PC-9 (cell line): ENCODE measurements at regions not wholly inside any gene's neighbourhood (a gene's known extent, or its start where the extent isn't known, plus 50 kb on each side); places are given as distances from the start of the nearest gene placed in this dataset.

Source experiments
- EZH2 ChIP-seq: fragments of 200-600 bp; sonication (generic); IDR thresholded peaks from 2 replicates; pipeline ENCODE4 v1.8.0; 2017; ENCODE audit warnings: antibody characterized with exemption, low read depth
- TF ChIP-seq, protein P1 (sequence below): fragments of 200-600 bp; sonication (generic); conservative IDR thresholded peaks from 2 replicates; pipeline ENCODE4 v1.6.1; 2017; ENCODE audit warnings: mixed run types, antibody characterized with exemption, mild to moderate bottlenecking, moderate library complexity

- TF ChIP-seq, protein P1, sequence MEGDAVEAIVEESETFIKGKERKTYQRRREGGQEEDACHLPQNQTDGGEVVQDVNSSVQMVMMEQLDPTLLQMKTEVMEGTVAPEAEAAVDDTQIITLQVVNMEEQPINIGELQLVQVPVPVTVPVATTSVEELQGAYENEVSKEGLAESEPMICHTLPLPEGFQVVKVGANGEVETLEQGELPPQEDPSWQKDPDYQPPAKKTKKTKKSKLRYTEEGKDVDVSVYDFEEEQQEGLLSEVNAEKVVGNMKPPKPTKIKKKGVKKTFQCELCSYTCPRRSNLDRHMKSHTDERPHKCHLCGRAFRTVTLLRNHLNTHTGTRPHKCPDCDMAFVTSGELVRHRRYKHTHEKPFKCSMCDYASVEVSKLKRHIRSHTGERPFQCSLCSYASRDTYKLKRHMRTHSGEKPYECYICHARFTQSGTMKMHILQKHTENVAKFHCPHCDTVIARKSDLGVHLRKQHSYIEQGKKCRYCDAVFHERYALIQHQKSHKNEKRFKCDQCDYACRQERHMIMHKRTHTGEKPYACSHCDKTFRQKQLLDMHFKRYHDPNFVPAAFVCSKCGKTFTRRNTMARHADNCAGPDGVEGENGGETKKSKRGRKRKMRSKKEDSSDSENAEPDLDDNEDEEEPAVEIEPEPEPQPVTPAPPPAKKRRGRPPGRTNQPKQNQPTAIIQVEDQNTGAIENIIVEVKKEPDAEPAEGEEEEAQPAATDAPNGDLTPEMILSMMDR = no peak
- no peak for TF ChIP-seq EZH2
These were observed 239.8 kb upstream of the TLE3 start for GRCh38 chr15:70337277-70338186.
